ENCODE measurements at regions not wholly inside any gene's neighbourhood (a gene's known extent, or its start where the extent isn't known, plus 50 kb on each side); places are given as distances from the start of the nearest gene placed in this dataset.

DNA sequence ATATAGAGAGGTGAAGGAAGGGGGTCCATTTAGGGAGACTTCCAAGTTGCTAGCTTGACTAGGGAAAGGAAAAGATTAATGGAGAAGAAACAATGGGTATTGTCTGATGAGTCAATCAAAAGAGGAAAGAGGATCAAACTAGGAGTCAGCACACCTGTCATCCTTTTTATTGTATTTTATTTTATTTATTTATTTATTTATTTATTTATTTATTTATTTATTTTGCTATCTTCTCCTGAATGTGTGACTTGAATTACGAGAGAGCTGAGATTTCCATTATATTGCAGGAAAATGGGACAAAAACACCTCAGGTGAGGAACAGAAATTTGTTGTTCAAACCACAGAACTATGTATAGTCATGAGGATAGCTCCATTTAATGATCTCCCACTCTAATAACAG lies 58.9 kb downstream of the NUDT11 start:
- WGBS (ENCODE audit: low lambda C conversion rate) = 2% methylated on average over 1 of the region's 1 CpG
- no peaks in the 10 kb centered on the region for H3K9me2 ChIP-seq
- no peaks in the 10 kb centered on the region for H3K36me3 ChIP-seq (replicated peaks in 1 of 2; ENCODE audit: control insufficient read depth in 1 of 2, insufficient read depth in 2 of 2, low read length in 1 of 2)
- ChIA-PET CTCF (interaction anchor here (1.2 to 3.5 kb wide), 2 partner anchors 17 to 23 kb away, joined by 8 to 23 read pairs; no protein-coding TSS in a partner anchor), POLR2A (no interaction called here)
- no peak overlapping the region for H2AFZ ChIP-seq (ENCODE audit: low read depth)
- no peak overlapping the region for H3K4me2 ChIP-seq
- no peak overlapping the region for H3K4me3 ChIP-seq (ENCODE audit: low read depth in 2 of 2, low read length in 1 of 2)
- H3F3A ChIP-seq (replicated peaks; ENCODE audit: insufficient read depth) = no peaks in the 10 kb centered on the region
- H3K9me3 ChIP-seq = no peaks in the 10 kb centered on the region
- TF ChIP-seq REST (IDR thresholded peaks at IDR 0.05; ENCODE audit: low read depth, low read length) = no peak
- no peak for TF ChIP-seq ZBTB33 (IDR thresholded peaks at IDR 0.05; ENCODE audit: borderline replicate concordance, low read depth)
- no peak for TF ChIP-seq GABPA (IDR thresholded peaks at IDR 0.05; ENCODE audit: low read depth)
- TF ChIP-seq TAF1 (IDR thresholded peaks at IDR 0.05; ENCODE audit: borderline replicate concordance, low read depth, low read length) = no peak
- no peak for TF ChIP-seq RCOR1 (IDR thresholded peaks at IDR 0.05; ENCODE audit: low read length)
- no peak for DNase-seq
- no peaks in the 10 kb centered on the region for H4K20me1 ChIP-seq (ENCODE audit: insufficient read depth)
- H3K4me1 ChIP-seq (ENCODE audit: control insufficient read depth in 1 of 2, insufficient read depth in 2 of 2, low read depth in 1 of 2, low read length in 1 of 2) = no peaks in the 10 kb centered on the region
- H3K27me3 ChIP-seq (ENCODE audit: insufficient read depth) = no peaks in the 10 kb centered on the region
- no peaks in the 10 kb centered on the region for H3K79me2 ChIP-seq (ENCODE audit: insufficient read depth)
- H3K27ac ChIP-seq (ENCODE audit: low read depth in 2 of 2, low read length in 1 of 2) = no peak overlapping the region
- no peak overlapping the region for H3K9ac ChIP-seq

DNA sequence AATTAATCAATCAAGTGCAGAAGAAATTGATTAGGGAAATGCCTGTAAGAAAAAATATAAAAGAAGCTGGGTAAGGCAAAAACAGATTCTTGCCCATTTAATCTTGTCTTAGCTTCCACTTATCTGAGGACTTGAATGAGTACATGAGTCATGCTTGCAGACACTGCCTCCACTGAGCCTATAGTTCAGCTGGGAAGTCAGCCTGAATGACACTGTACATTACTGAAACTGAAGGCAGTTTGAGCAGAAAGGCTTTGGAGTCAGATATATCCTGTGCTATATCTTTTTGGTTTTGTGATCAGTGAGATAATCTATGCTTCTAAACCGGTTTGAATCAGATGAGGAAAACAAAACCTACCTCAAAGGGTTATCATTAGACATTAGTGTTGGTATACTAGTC lies 61.3 kb downstream of the NUDT11 start:
- no peaks in the 10 kb centered on the region for H3F3A ChIP-seq (replicated peaks; ENCODE audit: insufficient read depth)
- no peak overlapping the region for H3K9ac ChIP-seq
- no peaks in the 10 kb centered on the region for H3K36me3 ChIP-seq (replicated peaks in 1 of 2; ENCODE audit: control insufficient read depth in 1 of 2, insufficient read depth in 2 of 2, low read length in 1 of 2)
- no peaks in the 10 kb centered on the region for H3K27me3 ChIP-seq (ENCODE audit: insufficient read depth)
- H3K9me2 ChIP-seq = no peaks in the 10 kb centered on the region
- H2AFZ ChIP-seq (ENCODE audit: low read depth) = no peak overlapping the region
- no peak for DNase-seq
- H3K4me3 ChIP-seq (ENCODE audit: low read depth in 2 of 2, low read length in 1 of 2) = no peak overlapping the region
- ChIA-PET POLR2A (no interaction called here), CTCF (interaction anchor here (1.0 to 2.3 kb wide), 2 partner anchors 15 to 22 kb away, joined by 3 to 10 read pairs; no protein-coding TSS in a partner anchor)
- no peaks in the 10 kb centered on the region for H3K9me3 ChIP-seq
- WGBS (ENCODE audit: low lambda C conversion rate) = 4% methylated on average over 1 of the region's 1 CpG
- H3K79me2 ChIP-seq (ENCODE audit: insufficient read depth) = no peaks in the 10 kb centered on the region
- TF ChIP-seq SIN3A (IDR thresholded peaks at IDR 0.05; ENCODE audit: borderline replicate concordance, low read depth, low read length) (no peak), NFIC (IDR thresholded peaks at IDR 0.05; ENCODE audit: borderline replicate concordance) (no peak), RCOR1 (IDR thresholded peaks at IDR 0.05; ENCODE audit: low read length) (no peak), USF2 (IDR thresholded peaks at IDR 0.05; ENCODE audit: borderline replicate concordance, low read depth, low read length) (no peak), TAF1 (IDR thresholded peaks at IDR 0.05; ENCODE audit: borderline replicate concordance, low read depth, low read length) (no peak), MXI1 (IDR thresholded peaks at IDR 0.05; ENCODE audit: low read depth, low read length) (no peak), RFX5 (IDR thresholded peaks at IDR 0.05; ENCODE audit: low read length) (no peak), MEF2A (IDR thresholded peaks at IDR 0.05; ENCODE audit: borderline replicate concordance, low read depth) (no peak), FOSL2 (IDR thresholded peaks at IDR 0.05; ENCODE audit: borderline replicate concordance, low read depth) (no peak), RXRA (IDR thresholded peaks at IDR 0.05; ENCODE audit: borderline replicate concordance, low read depth) (no peak), TEAD4 (IDR thresholded peaks at IDR 0.05; ENCODE audit: borderline replicate concordance, insufficient read depth) (no peak)
- no peaks in the 10 kb centered on the region for H3K4me1 ChIP-seq (ENCODE audit: control insufficient read depth in 1 of 2, insufficient read depth in 2 of 2, low read depth in 1 of 2, low read length in 1 of 2)
- H4K20me1 ChIP-seq (ENCODE audit: insufficient read depth) = no peaks in the 10 kb centered on the region
- no peak overlapping the region for H3K27ac ChIP-seq (ENCODE audit: low read depth in 2 of 2, low read length in 1 of 2)
- no peak overlapping the region for H3K4me2 ChIP-seq

Data from SK-N-SH (cell line).